ENCODE measurements at regions not wholly inside any gene's neighbourhood (a gene's known extent, or its start where the extent isn't known, plus 50 kb on each side); places are given as distances from the start of the nearest gene placed in this dataset.
"Not testable (repeated sequence)": the region's sequence is repeated elsewhere in the genome, so short reads cannot be mapped to it uniquely, and the experiment has no call there.

DNA sequence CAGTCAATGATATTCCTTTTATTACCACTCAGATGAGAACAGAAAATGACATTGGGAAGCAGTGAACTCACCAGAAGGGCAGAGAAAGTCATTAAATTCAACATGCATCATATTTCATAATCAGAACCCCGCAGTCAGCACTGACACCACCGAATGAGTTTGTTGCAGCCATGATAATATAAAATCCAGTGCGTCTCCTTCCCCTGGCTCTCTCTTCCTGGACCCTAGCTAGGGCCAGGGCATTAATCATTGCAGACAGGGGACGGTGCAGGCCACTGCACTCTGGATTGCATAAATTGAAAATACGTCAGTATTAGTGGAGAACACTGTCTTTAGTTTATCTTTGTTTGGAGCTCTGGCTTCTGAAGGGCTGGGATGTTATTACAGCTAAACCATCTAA is 931.5 kb downstream of the TYW1 start:
- Histone ChIP-seq H3K36me3 (no peaks in the 10 kb centered on the region), H3K4me3 (ENCODE audit: low read depth, low read length) (no peak overlapping the region), H3K9me3 (ENCODE audit: severe bottlenecking) (no peaks in the 10 kb centered on the region), H3K27ac (no peak overlapping the region), H3K27me3 (ENCODE audit: insufficient read depth, low read depth, severe bottlenecking) (no peaks in the 10 kb centered on the region)
- no peak for TF ChIP-seq CTCF (IDR thresholded peaks at IDR 0.05; ENCODE audit: low read depth, low read length)
- no peak for DNase-seq

GRCh38 chr7:67936447-67936846 is 939.8 kb downstream of the TYW1 start:
- H3K9me3 ChIP-seq (ENCODE audit: severe bottlenecking); H3K27me3 ChIP-seq (ENCODE audit: insufficient read depth, low read depth, severe bottlenecking); H3K27ac ChIP-seq; H3K36me3 ChIP-seq: not testable (repeated sequence)
- peak; percentile 40 for DNase-seq
- peak overlapping the region; percentile 7; the same call in 1 of the 2 replicates for H3K4me3 ChIP-seq (ENCODE audit: low read depth, low read length)

DNA sequence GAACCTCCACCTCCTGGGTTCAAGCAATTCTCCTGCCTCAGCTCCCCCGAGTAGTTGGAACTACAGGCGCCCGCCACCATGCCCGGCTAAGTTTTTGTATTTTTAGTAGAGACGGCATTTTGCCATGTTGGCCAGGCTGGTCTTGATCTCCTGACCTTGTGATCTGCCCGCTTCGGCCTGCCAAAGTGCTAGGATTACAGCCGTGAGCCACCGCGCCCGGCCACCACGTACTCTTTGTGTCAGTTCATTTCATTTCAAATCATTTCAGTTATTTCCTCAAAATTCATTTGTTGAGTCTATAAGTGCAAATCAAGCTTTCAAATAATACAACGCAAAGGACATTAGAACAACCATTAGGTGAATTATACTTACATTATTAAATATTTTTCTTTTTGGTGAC is 943.8 kb downstream of the TYW1 start:
- Histone ChIP-seq H3K9me3 (ENCODE audit: severe bottlenecking) (no peaks in the 10 kb centered on the region), H3K27ac (no peak overlapping the region), H3K27me3 (ENCODE audit: insufficient read depth, low read depth, severe bottlenecking) (no peaks in the 10 kb centered on the region), H3K36me3 (no peaks in the 10 kb centered on the region), H3K4me3 (ENCODE audit: low read depth, low read length) (no peak overlapping the region)
- DNase-seq = no peak
- no peak for TF ChIP-seq CTCF (IDR thresholded peaks at IDR 0.05; ENCODE audit: low read depth, low read length)

GRCh38 chr7:67947191-67947590 is 950.6 kb downstream of the TYW1 start:
- no peaks in the 10 kb centered on the region for H3K36me3 ChIP-seq
- DNase-seq = no peak
- H3K27ac ChIP-seq = no peak overlapping the region
- no peak overlapping the region for H3K4me3 ChIP-seq (ENCODE audit: low read depth, low read length)
- no peak for TF ChIP-seq CTCF (IDR thresholded peaks at IDR 0.05; ENCODE audit: low read depth, low read length)
- no peaks in the 10 kb centered on the region for H3K27me3 ChIP-seq (ENCODE audit: insufficient read depth, low read depth, severe bottlenecking)
- H3K9me3 ChIP-seq (ENCODE audit: severe bottlenecking) = no peaks in the 10 kb centered on the region

DNA sequence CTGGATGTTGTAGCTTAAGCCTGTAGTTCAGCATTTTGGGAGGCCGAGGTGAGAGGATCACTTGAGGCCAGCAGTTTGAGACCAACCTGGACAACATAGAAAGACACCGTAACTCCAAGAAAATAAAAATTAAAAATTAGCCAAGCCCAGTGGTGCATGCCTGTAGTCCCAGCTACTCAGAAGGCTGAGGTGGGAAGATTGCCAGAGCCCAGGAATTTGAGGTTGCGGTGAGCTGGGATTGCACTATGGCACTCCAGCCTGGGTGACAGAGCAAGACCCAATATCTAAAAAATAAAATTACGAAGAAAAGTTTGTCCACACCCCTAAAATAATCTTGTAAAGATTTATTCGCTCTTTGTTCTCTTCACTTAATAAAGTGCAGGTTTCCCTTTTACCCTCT is 951.0 kb downstream of the TYW1 start:
- no peak for TF ChIP-seq CTCF (IDR thresholded peaks at IDR 0.05; ENCODE audit: low read depth, low read length)
- no peaks in the 10 kb centered on the region for H3K36me3 ChIP-seq

GRCh38 chr7:67950321-67951083 is 953.9 kb downstream of the TYW1 start:
- no peak overlapping the region for H3K27ac ChIP-seq
- H3K9me3 ChIP-seq (ENCODE audit: severe bottlenecking) = no peaks in the 10 kb centered on the region
- no peak for DNase-seq
- no peak for TF ChIP-seq CTCF (IDR thresholded peaks at IDR 0.05; ENCODE audit: low read depth, low read length)
- H3K27me3 ChIP-seq (ENCODE audit: insufficient read depth, low read depth, severe bottlenecking) = no peaks in the 10 kb centered on the region
- no peak overlapping the region for H3K4me3 ChIP-seq (ENCODE audit: low read depth, low read length)
- no peaks in the 10 kb centered on the region for H3K36me3 ChIP-seq

More for the DNA sequence above, 951.0 kb downstream of the TYW1 start:
- H3K4me3 ChIP-seq (ENCODE audit: low read depth, low read length) = no peak overlapping the region
- no peak overlapping the region for H3K27ac ChIP-seq
- H3K9me3 ChIP-seq (ENCODE audit: severe bottlenecking) = no peaks in the 10 kb centered on the region
- no peak for DNase-seq
- no peaks in the 10 kb centered on the region for H3K27me3 ChIP-seq (ENCODE audit: insufficient read depth, low read depth, severe bottlenecking)
